IMR-90 (cell line): ENCODE measurements at regions not wholly inside any gene's neighbourhood (a gene's known extent, or its start where the extent isn't known, plus 50 kb on each side); places are given as distances from the start of the nearest gene placed in this dataset.
A peak's percentile ranks its signal among the peaks of the same experiment; 100 is the strongest.

Experiments
- ATAC-seq: fragments of 200-7000 bp; cut with Tn5 transposase; 2 replicates; pipeline ENCODE4 v1.9.1; 2020; ENCODE audit warnings: low read depth, mild to moderate bottlenecking, moderate library complexity
- BruUV-seq: library from RNA; stranded (reverse); fragments of 400-500 nt; replicated peaks from 2 replicates; lab custom pipeline; 2021; lab: Mats Ljungman, UMichigan
- CTCF ChIA-PET: fragments of 300-600 bp; formaldehyde crosslinking; extraction: SDS; loops from one replicate; lab custom pipeline; 2021; ENCODE audit warnings: antibody characterized with exemption; lab: Yijun Ruan, JAX
- POLR2A ChIA-PET: fragments of 300-600 bp; sonication (Branson Sonifier 250); formaldehyde crosslinking; loops from one replicate; lab custom pipeline; 2022; ENCODE audit warnings: antibody characterized with exemption; ENCODE audit not compliant: unreplicated experiment; lab: Charles Lee
- DNase-seq: peaks from one replicate; pipeline ENCODE4 v3.0.0; 2013
- H2AFZ ChIP-seq: replicated peaks from 2 replicates; pipeline ENCODE3; 2013; ENCODE audit warnings: low read length, mild to moderate bottlenecking; ENCODE audit not compliant: poor library complexity
- H2AK5ac ChIP-seq: 2 replicates; pipeline ENCODE4 v1.6.1; 2013; ENCODE audit warnings: low read depth, low read length, inconsistent platforms
- H2AK9ac ChIP-seq: replicated peaks from 2 replicates; pipeline ENCODE3; 2013; ENCODE audit warnings: mild to moderate bottlenecking, low read depth, low read length, moderate library complexity; ENCODE audit not compliant: poor library complexity
- H2BK120ac ChIP-seq: 2 replicates; pipeline ENCODE4 v1.6.1; 2013; ENCODE audit warnings: low read depth, low read length, inconsistent platforms
- H2BK15ac ChIP-seq: 3 replicates; pipeline ENCODE4 v1.6.1; 2013; ENCODE audit warnings: low read depth, low read length, inconsistent platforms
- H2BK20ac ChIP-seq: 2 replicates; pipeline ENCODE4 v1.6.1; 2013; ENCODE audit warnings: low read depth, mild to moderate bottlenecking, inconsistent platforms, low read length, moderate library complexity
- H2BK5ac ChIP-seq: 2 replicates; pipeline ENCODE4 v1.6.1; 2013; ENCODE audit warnings: mild to moderate bottlenecking, low read depth, low read length, inconsistent platforms; ENCODE audit not compliant: poor library complexity, severe bottlenecking
- H3K14ac ChIP-seq: replicated peaks from 2 replicates; pipeline ENCODE4 v1.6.1; 2013; ENCODE audit warnings: low read depth, low read length, inconsistent platforms
- H3K18ac ChIP-seq: 2 replicates; pipeline ENCODE4 v1.6.1; 2013; ENCODE audit warnings: low read depth, low read length, control low read depth
- H3K23ac ChIP-seq: 2 replicates; pipeline ENCODE4 v1.6.1; 2013; ENCODE audit warnings: low read depth, low read length, inconsistent platforms
- H3K27ac ChIP-seq: 2 replicates; pipeline ENCODE4 v1.5.1; 2013; ENCODE audit warnings: mild to moderate bottlenecking, control low read depth, low read length; ENCODE audit not compliant: insufficient read depth
- H3K27me3 ChIP-seq: 2 replicates; pipeline ENCODE4 v1.6.1; 2013; ENCODE audit warnings: low read length; ENCODE audit not compliant: control insufficient read depth, insufficient read depth
- H3K36me3 ChIP-seq: 2 replicates; pipeline ENCODE4 v1.6.1; 2013; ENCODE audit warnings: low read length, mixed read lengths; ENCODE audit not compliant: control insufficient read depth, insufficient read depth
- H3K4ac ChIP-seq: 2 replicates; pipeline ENCODE4 v1.6.1; 2013; ENCODE audit warnings: low read depth, low read length, inconsistent platforms
- H3K4me1 ChIP-seq: 2 replicates; pipeline ENCODE4 v1.6.1; 2013; ENCODE audit warnings: low read length, mixed read lengths; ENCODE audit not compliant: control insufficient read depth, insufficient read depth
- H3K4me2 ChIP-seq: 2 replicates; pipeline ENCODE4 v1.6.1; 2013; ENCODE audit warnings: low read depth, mild to moderate bottlenecking, control low read depth, low read length, moderate library complexity
- H3K4me3 ChIP-seq: 2 replicates; pipeline ENCODE4 v1.5.1; 2013; ENCODE audit warnings: low read depth, mild to moderate bottlenecking, control low read depth, low read length, moderate library complexity; ENCODE audit not compliant: insufficient read depth
- H3K56ac ChIP-seq: 2 replicates; pipeline ENCODE4 v1.6.1; 2013; ENCODE audit warnings: low read length, inconsistent platforms; ENCODE audit not compliant: insufficient read depth; ENCODE audit errors: extremely low read depth
- H3K79me1 ChIP-seq, 2 experiments: 2 replicates each; pipeline ENCODE4 v1.6.1; 2013; ENCODE audit warnings: low read length in 2 of 2, inconsistent platforms in 1 of 2, low read depth in 1 of 2
- H3K9ac ChIP-seq: 2 replicates; pipeline ENCODE4 v1.6.1; 2013; ENCODE audit warnings: low read depth, low read length, control low read depth
- H3K9me1 ChIP-seq: 2 replicates; pipeline ENCODE4 v1.6.1; 2013; ENCODE audit warnings: low read length, inconsistent platforms; ENCODE audit not compliant: insufficient read depth
- H3K9me3 ChIP-seq: 2 replicates; pipeline ENCODE4 v1.6.1; 2013; ENCODE audit warnings: low read length; ENCODE audit not compliant: control insufficient read depth, insufficient read depth
- H4K20me1 ChIP-seq: 2 replicates; pipeline ENCODE4 v1.6.1; 2013; ENCODE audit warnings: low read length, inconsistent platforms; ENCODE audit not compliant: insufficient read depth
- H4K5ac ChIP-seq: 2 replicates; pipeline ENCODE4 v1.6.1; 2013; ENCODE audit warnings: mild to moderate bottlenecking, low read depth, low read length, control low read depth
- H4K8ac ChIP-seq, 2 experiments: 2 replicates each; pipeline ENCODE4 v1.6.1; 2013; ENCODE audit warnings: low read depth in 2 of 2, low read length in 2 of 2, control low read depth in 1 of 2, inconsistent platforms in 1 of 2
- H4K91ac ChIP-seq: 2 replicates; pipeline ENCODE4 v1.6.1; 2013; ENCODE audit warnings: low read depth, low read length, inconsistent platforms; ENCODE audit not compliant: insufficient read depth
- CEBPB ChIP-seq: IDR thresholded peaks from 2 replicates; pipeline ENCODE4 v1.6.1; 2012; ENCODE audit warnings: low read depth, low read length, improper control_type of control experiment
- CHD1 ChIP-seq: IDR thresholded peaks from 2 replicates; pipeline ENCODE4 v1.6.1; 2012; ENCODE audit warnings: low read depth, low read length, improper control_type of control experiment
- CTCF ChIP-seq: conservative IDR thresholded peaks from 2 replicates; pipeline ENCODE4 v1.5.1; 2012; ENCODE audit warnings: mild to moderate bottlenecking, low read depth, low read length, improper control_type of control experiment
- ELK1 ChIP-seq: fragments of 150-350 bp; IDR thresholded peaks from 2 replicates; pipeline ENCODE4 v1.6.1; 2016; ENCODE audit warnings: low read depth, mild to moderate bottlenecking, low read length, moderate library complexity, borderline replicate concordance
- FOS ChIP-seq: fragments of 150-350 bp; IDR thresholded peaks from 2 replicates; pipeline ENCODE4 v1.6.1; 2016; ENCODE audit warnings: low read depth, low read length
- MAFK ChIP-seq: IDR thresholded peaks from 2 replicates; pipeline ENCODE4 v1.6.1; 2012; ENCODE audit warnings: low read depth, low read length, improper control_type of control experiment
- MAZ ChIP-seq: IDR thresholded peaks from 2 replicates; pipeline ENCODE4 v1.6.1; 2012; ENCODE audit warnings: low read depth, mild to moderate bottlenecking, low read length, improper control_type of control experiment, moderate library complexity, borderline replicate concordance
- MXI1 ChIP-seq: IDR thresholded peaks from 2 replicates; pipeline ENCODE4 v1.6.1; 2012; ENCODE audit warnings: low read depth, mild to moderate bottlenecking, low read length, moderate library complexity, borderline replicate concordance
- NFE2L2 ChIP-seq: fragments of 150-350 bp; IDR thresholded peaks from 2 replicates; pipeline ENCODE4 v1.6.1; 2016; ENCODE audit warnings: low read depth, mild to moderate bottlenecking, low read length
- POLR2A ChIP-seq: IDR thresholded peaks from 2 replicates; pipeline ENCODE4 v1.6.1; 2012; ENCODE audit warnings: mild to moderate bottlenecking, low read depth, low read length
- RAD21 ChIP-seq: IDR thresholded peaks from 2 replicates; pipeline ENCODE4 v1.6.1; 2012; ENCODE audit warnings: low read length, improper control_type of control experiment
- RCOR1 ChIP-seq: IDR thresholded peaks from 2 replicates; pipeline ENCODE4 v1.6.1; 2012; ENCODE audit warnings: mild to moderate bottlenecking, low read length, improper control_type of control experiment; ENCODE audit not compliant: insufficient replicate concordance
- RFX5 ChIP-seq: IDR thresholded peaks from 2 replicates; pipeline ENCODE4 v1.8.0; 2012; ENCODE audit warnings: low read depth, mild to moderate bottlenecking, low read length, moderate library complexity
- SMC3 ChIP-seq: fragments of 150-350 bp; IDR thresholded peaks from 2 replicates; pipeline ENCODE4 v1.6.1; 2016; ENCODE audit warnings: low read depth, mild to moderate bottlenecking, antibody characterized with exemption, low read length, moderate library complexity
- USF2 ChIP-seq: fragments of 150-350 bp; IDR thresholded peaks from 2 replicates; pipeline ENCODE4 v1.6.1; 2017; ENCODE audit warnings: mild to moderate bottlenecking, antibody characterized with exemption, low read length, low read depth
- WGBS, 2 experiments: methylation state at CpG; one replicate each; pipeline versions ENCODE4 v1.1.5 to v1.1.7; 2013; ENCODE audit warnings: missing lambda C conversion rate in 2 of 2; ENCODE audit not compliant: insufficient read length in 1 of 2; ENCODE audit errors: extremely low coverage in 2 of 2; 5-methylcytosine and 5-hydroxymethylcytosine counted together
- dilution Hi-C: fragments of 300-500 bp; cut with HindIII; formaldehyde crosslinking; loops from one replicate; pipeline ENCODE4 v1.14.3; 2018; ENCODE audit warnings: low sequenced_read_pairs; ENCODE audit not compliant: unreplicated experiment
- in situ Hi-C: fragments of 300-500 bp; cut with MboI; formaldehyde crosslinking; loops from 3 replicates; pipeline ENCODE4 v1.14.3; 2019; ENCODE audit warnings: low sequenced_read_pairs, inconsistent platforms, mixed read lengths
- intact Hi-C: fragments of 100-400 bp; cut with micrococcal nuclease; formaldehyde crosslinking; loops from 2 replicates; pipeline ENCODE4 v1.10.0; 2022

- no peak overlapping the region for H2BK15ac ChIP-seq
- in situ Hi-C loops: no loop called here
- no peak for TF ChIP-seq ELK1
- TF ChIP-seq CTCF: no peak
- TF ChIP-seq RCOR1: no peak
- TF ChIP-seq POLR2A: no peak
- TF ChIP-seq MXI1: no peak
- no peak for TF ChIP-seq MAFK
- no peak for TF ChIP-seq FOS
- TF ChIP-seq NFE2L2: no peak
- no peak for TF ChIP-seq CHD1
- no peak for TF ChIP-seq USF2
- TF ChIP-seq CEBPB: no peak
- TF ChIP-seq RFX5: no peak
- no peak for TF ChIP-seq RAD21
- no peak for TF ChIP-seq MAZ
- TF ChIP-seq SMC3: no peak
These were observed 690.5 kb upstream of the NR5A2 start for GRCh38 chr1:199336745-199337640.

More at GRCh38 chr1:199336745-199337640, 690.5 kb upstream of the NR5A2 start:
- no peaks in the 10 kb centered on the region for H4K20me1 ChIP-seq
- intact Hi-C loops (no loop called here), dilution Hi-C loops (no loop called here)
- no peak overlapping the region for H3K14ac ChIP-seq
- no peak overlapping the region for H3K23ac ChIP-seq
- H3K4ac ChIP-seq: no peak overlapping the region
- peak overlapping the region; percentile 28 for H2AK9ac ChIP-seq
- no peak overlapping the region for H3K56ac ChIP-seq
- no peak overlapping the region for H2BK5ac ChIP-seq
- CTCF ChIA-PET: no interaction called here
- H3K79me1 ChIP-seq: no peaks in the 10 kb centered on the region
- POLR2A ChIA-PET: no interaction called here
- no peaks in the 10 kb centered on the region for H3K27me3 ChIP-seq
- H2BK20ac ChIP-seq: no peak overlapping the region
- H3K18ac ChIP-seq: no peak overlapping the region
- no peak overlapping the region for H4K91ac ChIP-seq
- H3K4me3 ChIP-seq: no peak overlapping the region
- no peak overlapping the region for H3K27ac ChIP-seq
- no TSS peak for BruUV-seq
- H3K9ac ChIP-seq: no peak overlapping the region
- no peaks in the 10 kb centered on the region for H3K9me3 ChIP-seq
- no peak overlapping the region for H3K4me2 ChIP-seq
- ATAC-seq (no peak), DNase-seq (no peak)
- no peaks in the 10 kb centered on the region for H3K36me3 ChIP-seq
- H2BK120ac ChIP-seq: no peak overlapping the region
- no peak overlapping the region for H2AFZ ChIP-seq
- no peaks in the 10 kb centered on the region for H3K9me1 ChIP-seq
- no peak overlapping the region for H4K5ac ChIP-seq
- WGBS, 2 experiments: 90% methylated on average over 3 of the region's 4 CpGs; no CpG with 5 or more reads in 1 of the 2 experiments
- peak overlapping the region; percentile 8; the same call in 1 of the 2 replicates for H2AK5ac ChIP-seq
- H3K4me1 ChIP-seq: no peaks in the 10 kb centered on the region
- no peak overlapping the region for H4K8ac ChIP-seq
